ENCODE measurements at regions not wholly inside any gene's neighbourhood (a gene's known extent, or its start where the extent isn't known, plus 50 kb on each side); places are given as distances from the start of the nearest gene placed in this dataset.
"Not testable (repeated sequence)": the region's sequence is repeated elsewhere in the genome, so short reads cannot be mapped to it uniquely, and the experiment has no call there.

- DNase-seq = not testable (repeated sequence)
Measured at GRCh38 chr2:132220589-132220988, 58.8 kb upstream of the ANKRD30BL start.

- DNase-seq = not testable (repeated sequence)
Measured at GRCh38 chr2:132221886-132222285, 60.1 kb upstream of the ANKRD30BL start.

DNA sequence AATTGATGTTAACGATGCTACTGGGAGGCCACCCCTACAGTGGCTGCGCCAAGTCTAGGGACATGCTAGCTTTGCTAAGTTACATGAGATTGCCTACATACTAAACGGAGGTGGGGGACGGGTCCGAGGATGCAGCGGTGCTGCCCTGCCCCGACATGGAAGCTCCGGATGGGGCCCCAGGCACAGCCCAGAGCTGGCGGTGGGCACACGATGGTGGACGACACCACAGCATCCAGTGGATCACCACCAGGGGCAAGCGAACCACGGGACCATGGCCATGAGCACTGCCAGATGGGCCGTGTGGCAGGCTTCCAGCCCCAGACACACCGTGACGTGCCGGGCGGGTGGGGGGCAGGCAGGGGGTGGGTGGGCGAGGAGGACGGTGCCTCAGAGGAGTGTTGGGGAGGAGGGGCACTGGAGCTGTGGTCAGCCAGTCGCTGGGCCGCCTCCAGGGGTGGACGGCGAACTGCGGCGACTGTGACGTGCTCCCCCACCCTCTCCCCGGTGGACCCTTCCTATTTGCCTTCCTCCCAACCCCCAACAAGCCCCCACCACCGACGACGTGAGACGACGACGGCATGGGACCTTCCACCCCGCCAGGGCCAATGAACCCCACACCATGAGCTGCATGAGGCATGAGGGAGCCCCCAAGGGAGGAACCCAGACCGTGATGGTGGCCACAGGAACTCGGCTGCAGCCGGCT, 90.6 kb upstream of the ANKRD30BL start:
- DNase-seq = no peak

DNA sequence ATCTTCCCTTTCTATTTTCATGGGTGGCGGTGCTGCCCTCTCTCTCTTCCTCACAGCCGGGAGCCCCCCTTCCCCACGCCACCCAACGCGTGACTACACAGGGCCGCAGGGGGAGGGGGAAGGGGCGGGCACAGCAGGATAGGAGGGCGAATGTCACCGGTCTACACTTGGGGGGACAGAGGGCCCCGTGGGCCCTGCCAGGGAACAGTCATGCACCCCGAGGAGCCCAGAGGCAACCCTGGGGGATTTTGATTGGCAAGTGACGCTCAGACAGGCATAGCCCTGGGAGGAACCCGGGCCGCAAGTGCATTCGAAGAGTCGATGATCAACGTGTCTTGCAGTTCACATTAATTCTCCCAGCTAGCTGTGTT, 91.1 kb upstream of the ANKRD30BL start:
- no peak for DNase-seq

DNA sequence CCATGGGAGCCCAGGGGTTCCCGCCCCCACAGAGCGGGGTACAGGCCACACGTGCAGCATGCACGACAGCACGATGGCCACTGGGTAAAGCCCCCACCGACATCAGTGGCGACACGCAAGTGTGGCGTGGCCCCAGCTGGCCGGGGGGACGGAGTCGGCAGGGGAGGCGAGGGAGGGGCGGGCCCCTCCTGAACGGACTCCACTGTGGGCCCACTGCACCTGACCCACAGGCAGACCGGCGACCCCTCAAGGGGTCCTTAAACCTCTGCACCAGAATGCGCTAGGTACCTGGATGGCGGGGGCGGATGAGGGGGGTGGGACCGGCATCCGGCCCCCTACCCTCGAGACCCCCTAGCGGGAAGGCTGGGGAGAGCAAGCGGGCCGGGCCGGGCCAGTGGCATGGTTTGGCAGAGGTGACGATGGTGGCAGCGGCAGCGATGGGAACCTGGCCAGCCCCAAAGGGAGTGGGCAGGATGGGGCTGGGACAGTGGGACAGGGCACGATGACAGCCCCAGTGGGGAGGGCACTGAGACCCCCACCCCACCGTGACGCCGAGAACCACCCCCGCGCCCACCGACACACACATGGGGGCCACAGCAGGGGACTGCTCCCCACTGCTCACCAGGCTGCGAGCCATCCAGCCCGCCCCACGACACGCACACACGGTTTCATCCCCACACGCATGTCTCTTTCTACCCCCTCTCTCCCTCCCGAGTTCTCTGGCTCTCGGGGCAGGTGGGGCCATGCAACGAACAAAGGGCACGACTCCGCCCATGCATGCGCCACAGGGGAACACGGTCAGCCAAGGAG, 91.9 kb upstream of the ANKRD30BL start:
- no peak for DNase-seq

DNA sequence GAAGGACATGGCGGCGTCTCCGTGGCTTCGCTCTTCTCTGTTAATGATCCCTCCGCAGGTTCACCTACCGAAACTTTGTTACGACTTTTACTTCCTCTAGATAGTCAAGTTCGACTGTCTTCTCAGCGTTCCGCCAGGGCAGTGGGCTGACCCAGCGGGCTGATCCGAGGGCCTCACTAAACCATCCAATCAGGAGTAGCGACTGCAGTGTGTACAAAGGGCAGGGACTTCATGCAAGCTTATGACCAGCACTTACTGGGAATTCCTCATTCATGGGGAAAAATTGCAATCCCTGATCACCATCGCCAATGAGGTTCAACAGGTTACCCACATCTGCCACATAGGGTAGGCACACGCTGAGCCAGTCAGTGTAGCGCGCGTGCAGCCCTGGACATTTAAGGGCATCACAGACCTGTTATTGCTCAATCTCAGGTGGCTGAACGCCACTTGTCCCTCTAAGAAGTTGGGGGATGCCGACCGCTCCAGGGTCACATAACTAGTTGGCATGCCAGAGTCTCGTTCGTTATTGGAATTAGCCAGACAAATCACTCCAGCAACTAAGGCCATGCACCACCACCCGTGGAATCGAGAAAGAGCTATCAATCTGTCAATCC, 92.7 kb upstream of the ANKRD30BL start:
- not testable (repeated sequence) for DNase-seq

DNA sequence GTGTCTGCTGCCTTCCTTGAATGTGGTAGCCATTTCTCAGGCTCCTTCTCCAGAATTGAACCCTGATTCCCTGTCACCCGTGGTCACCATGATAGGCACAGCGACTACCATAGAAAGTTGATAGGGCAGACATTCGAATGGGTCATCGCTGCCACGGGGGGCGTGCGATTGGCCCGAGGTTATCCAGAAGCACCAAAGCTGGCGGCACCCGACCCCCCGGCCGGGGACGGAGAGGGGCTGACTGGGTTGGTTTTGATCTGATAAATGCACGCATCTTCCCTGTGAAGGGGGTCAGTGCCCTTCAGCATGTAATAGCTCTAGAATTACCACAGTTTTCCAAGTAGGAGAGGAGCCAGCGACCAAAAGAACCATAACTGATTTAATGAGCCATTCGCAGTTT, 94.0 kb upstream of the ANKRD30BL start:
- DNase-seq = no peak

DNA sequence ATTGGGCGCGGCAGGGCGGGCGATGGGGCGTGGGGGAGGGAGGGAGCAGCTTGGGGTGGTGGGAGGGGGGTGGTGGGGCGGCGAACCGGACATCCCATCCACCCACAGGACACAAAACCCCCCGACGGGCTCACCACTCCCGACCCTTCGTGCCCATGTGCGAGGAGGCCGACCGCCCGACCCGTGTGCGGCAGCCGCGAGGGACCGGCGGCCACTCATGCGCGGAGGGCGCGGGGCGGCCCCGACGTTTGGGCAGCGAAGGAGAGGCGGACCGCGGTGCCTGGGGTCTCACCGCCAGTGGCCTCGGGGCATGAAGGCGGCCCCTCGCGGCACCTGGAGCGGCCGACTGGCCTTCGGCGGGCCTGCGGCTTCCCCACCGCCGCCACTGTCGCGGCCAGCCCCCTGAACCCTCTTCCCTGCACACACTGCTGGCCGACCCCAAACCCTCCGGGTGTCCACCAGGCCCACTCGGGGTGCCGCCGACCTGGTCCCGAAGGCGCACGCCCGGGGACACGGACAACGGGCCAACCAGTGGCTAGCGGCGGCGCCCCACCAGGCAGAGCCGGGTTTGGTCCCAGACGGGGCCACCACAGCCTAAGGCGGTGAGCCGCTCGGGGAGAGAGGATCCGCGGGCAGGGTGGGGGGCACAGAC, 94.6 kb upstream of the ANKRD30BL start:
- DNase-seq = no peak

- not testable (repeated sequence) for DNase-seq
Measured at GRCh38 chr2:132256903-132257300, 95.2 kb upstream of the ANKRD30BL start.

GRCh38 chr2:132257301-132258171, 95.8 kb upstream of the ANKRD30BL start:
- not testable (repeated sequence) for DNase-seq

DNA sequence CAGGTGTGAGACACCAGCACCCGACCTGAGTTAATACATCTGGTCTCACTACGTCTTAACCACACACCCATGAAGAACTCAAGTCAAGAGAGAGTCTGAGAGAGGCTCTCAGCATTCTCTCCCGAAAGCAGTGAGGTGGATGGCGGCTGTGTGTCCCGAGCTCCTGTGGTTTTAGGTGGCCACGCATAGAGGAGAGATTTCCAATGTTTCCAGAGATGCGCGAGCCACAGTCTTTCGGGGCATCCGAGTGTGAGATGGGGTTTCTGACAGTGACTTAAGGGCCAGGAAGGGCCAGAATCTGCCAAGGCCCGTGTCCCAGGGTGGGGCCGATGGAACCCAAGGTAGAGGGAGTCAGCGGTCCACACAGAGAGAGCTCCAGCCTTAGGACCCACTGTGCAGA, 97.5 kb upstream of the ANKRD30BL start:
- DNase-seq = not testable (repeated sequence)

DNA sequence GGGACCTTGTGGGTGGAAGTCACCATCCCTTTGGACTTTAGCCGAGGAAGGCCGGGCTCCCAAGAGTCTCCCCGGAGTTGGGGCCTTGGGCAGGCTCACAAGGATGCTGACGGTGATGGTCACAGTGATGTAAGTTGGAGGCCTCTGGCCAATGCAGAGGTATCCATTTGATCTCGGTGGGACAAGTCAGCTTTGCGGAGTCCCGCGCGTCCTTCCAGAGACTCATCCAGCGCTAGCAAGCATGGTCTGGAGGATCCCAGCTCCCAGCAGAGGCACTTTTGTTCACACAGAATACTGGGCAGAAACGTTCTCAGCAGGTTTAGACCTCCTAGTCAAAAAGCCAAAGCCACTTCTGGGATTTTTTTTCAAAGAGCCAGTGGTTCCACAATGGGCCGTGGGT, 103.8 kb upstream of the ANKRD30BL start:
- DNase-seq = not testable (repeated sequence)

- no peak for DNase-seq
Measured at GRCh38 chr2:132267105-132267497, 105.3 kb upstream of the ANKRD30BL start.

- peak; percentile 15 for DNase-seq
Measured at GRCh38 chr2:132267498-132268283, 105.9 kb upstream of the ANKRD30BL start.

DNA sequence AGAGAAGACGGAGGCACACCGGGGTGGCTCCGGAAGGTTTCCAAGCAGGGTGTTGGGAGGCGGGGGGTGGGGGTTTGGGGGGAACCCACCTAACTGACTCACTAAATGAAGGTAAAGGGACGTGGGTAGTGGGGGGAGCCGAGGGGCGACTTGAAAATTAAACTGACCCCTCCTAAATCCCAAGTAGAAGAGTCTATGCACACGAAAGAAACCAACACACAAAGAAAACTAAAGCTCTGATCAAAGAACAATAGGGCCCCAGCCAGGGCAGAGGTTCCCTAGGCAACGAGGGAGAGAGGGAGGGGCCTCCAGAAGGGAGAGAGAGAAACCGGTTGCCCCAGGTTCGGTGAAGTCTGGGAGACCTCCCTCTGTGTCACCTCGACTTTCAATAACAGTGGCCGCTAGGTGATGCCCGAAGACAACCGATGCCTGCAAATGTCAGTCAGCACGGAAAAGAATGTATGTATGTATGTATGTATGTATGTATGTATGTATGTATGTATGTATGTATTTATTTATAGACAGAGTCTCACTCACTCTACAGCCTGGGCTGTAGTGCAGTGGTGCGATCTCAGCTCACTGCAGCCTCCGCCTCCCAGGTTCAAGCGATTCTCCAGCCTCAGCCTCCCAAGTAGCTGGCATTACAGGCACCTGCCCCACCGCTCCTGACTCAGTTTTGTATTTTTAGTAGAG, 106.7 kb upstream of the ANKRD30BL start:
- peak; percentile 67 for DNase-seq

GRCh38 chr2:132268977-132269523, 107.3 kb upstream of the ANKRD30BL start:
- no peak for DNase-seq

- no peak for DNase-seq
Measured at GRCh38 chr2:132270255-132270654, 108.5 kb upstream of the ANKRD30BL start.

DNA sequence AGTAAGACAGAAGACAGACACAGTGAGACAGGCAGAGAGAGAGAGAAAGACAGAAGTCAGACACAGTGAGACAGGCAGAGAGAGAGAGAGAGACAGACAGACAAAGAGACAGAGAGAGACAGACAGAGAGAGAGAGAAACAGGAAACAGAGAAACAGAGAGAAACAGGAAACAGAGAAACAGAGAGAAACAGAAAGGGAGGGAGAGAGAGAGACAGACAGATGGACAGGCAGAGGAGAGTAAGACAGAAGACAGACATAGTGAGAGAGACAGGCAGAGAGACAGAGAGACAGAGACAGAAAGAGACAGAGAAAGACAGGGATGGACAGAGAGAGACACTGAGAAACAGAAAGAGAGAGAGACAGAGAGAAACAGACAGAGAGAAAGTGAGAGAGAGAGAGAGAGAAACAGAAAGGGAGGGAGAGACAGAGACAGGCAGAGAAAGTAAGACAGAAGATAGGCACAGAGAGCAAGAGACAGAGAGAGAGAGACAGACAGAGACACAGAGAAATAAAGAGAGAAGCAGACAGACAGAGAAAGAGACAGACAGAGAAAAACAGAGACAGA, 109.3 kb upstream of the ANKRD30BL start:
- DNase-seq = no peak

DNA sequence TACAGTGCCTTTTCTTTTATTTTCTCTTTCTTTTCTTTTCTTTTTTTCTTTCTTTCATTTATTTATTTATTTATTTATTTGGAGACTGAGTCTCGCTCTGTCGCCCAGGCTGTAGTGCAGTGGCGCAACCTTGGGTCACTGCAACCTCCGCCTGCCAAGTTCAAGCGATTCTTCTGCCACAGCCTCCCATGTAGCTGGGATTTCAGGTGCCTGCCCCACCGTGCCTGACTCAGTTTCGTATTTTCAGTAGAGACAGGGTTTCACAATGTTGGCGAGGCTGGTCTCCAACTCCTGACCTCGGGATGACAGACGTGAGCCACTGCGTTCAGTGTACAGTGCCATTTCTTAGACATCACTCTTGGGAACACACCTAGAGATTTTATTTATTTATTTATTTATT, 110.0 kb upstream of the ANKRD30BL start:
- not testable (repeated sequence) for DNase-seq

DNA sequence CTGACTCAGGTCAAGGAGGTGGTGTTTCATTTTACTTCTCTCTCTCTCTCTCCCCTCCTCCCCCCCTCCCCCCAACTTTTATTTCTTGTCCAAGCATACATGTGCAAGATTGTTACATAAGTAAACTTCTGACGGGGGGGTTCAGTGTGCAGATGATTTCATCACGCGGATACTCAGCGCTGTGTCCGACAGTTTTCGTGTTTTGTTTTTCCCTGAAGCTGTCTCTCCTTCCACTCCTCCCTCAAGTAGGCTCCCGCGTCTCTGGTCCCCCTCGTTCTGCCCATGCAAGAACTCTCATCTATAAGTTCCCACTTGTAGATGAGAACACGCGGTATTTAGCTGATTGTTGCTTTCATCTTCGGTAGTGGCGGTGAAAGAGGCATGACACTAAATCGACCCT, 111.0 kb upstream of the ANKRD30BL start:
- DNase-seq = no peak
